Upper lobe of left lung (tissue), 6 donors: ENCODE measurements at regions not wholly inside any gene's neighbourhood (a gene's known extent, or its start where the extent isn't known, plus 50 kb on each side); places are given as distances from the start of the nearest gene placed in this dataset.
A peak's percentile ranks its signal among the peaks of the same experiment; 100 is the strongest.

Experiments
- ATAC-seq, 2 donors: fragments of 200-7000 bp; cut with Tn5 transposase; one replicate each; pipeline ENCODE4 v1.9.1; 2022; ENCODE audit warnings: mild to moderate bottlenecking in 2 of 2, moderate library complexity in 2 of 2; ENCODE audit not compliant: low FRiP score in 2 of 2
- DNase-seq, 2 donors: peaks; one replicate each; pipeline ENCODE4 v3.0.0-alpha.2; 2019 to 2020
- H3K27ac ChIP-seq, 4 donors: fragments of 200-600 bp; sonication (generic); one replicate each; pipeline ENCODE4 v1.5.1; 2016 to 2019
- H3K27me3 ChIP-seq, 4 donors: fragments of 200-600 bp; sonication (generic); one replicate each; pipeline ENCODE4 v1.5.1; 2017 to 2019
- H3K36me3 ChIP-seq, 4 donors: fragments of 200-600 bp; sonication (generic); one replicate each; pipeline ENCODE4 v1.5.1; 2016 to 2019
- H3K4me1 ChIP-seq, 4 donors: fragments of 200-600 bp; sonication (generic); one replicate each; pipeline ENCODE4 v1.5.1; 2018 to 2019
- H3K4me3 ChIP-seq, 4 donors: fragments of 200-600 bp; sonication (generic); one replicate each; pipeline ENCODE4 v1.5.1; 2017 to 2019; ENCODE audit warnings: mild to moderate bottlenecking in 2 of 4, moderate library complexity in 1 of 4
- H3K9me3 ChIP-seq, 4 donors: fragments of 200-600 bp; sonication (generic); one replicate each; pipeline ENCODE4 v1.5.1; 2018 to 2019
- EP300 ChIP-seq, 4 donors: sonication (generic); formaldehyde crosslinking; IDR thresholded peaks; one replicate each; pipeline ENCODE4 v1.5.1; 2017; ENCODE audit warnings: antibody characterized with exemption in 4 of 4, control low read depth in 2 of 4
- POLR2A ChIP-seq, 4 donors: fragments of 450-650 bp; IDR thresholded peaks; one replicate each; pipeline ENCODE4 v1.5.1; 2016 to 2017; ENCODE audit warnings: antibody characterized with exemption in 4 of 4, mild to moderate bottlenecking in 2 of 4
- POLR2AphosphoS5 ChIP-seq, 2 donors: sonication (generic); formaldehyde crosslinking; IDR thresholded peaks; one replicate each; pipeline ENCODE4 v1.5.1; 2017; ENCODE audit warnings: antibody characterized with exemption in 2 of 2
- WGBS, 2 donors: methylation state at CpG; one replicate each; pipeline ENCODE4 v1.1.5; 2017 to 2018; 5-methylcytosine and 5-hydroxymethylcytosine counted together
- TF ChIP-seq, protein P1 (sequence below), 6 experiments: fragments of 450-650 bp in 4 of 6; fragments of 200-600 bp in 2 of 6; sonication (generic) in 2 of 6; IDR thresholded peaks; one replicate each; pipeline ENCODE4 v1.5.1; 2016 to 2019; ENCODE audit warnings: antibody characterized with exemption in 6 of 6
- donor health status: DM: no; HTN: no; CAD: no; lungs with moderate emphysema.
- donor health status: DM: no; HTN: yes; CAD: no; lungs with severe emphysema.

DNA sequence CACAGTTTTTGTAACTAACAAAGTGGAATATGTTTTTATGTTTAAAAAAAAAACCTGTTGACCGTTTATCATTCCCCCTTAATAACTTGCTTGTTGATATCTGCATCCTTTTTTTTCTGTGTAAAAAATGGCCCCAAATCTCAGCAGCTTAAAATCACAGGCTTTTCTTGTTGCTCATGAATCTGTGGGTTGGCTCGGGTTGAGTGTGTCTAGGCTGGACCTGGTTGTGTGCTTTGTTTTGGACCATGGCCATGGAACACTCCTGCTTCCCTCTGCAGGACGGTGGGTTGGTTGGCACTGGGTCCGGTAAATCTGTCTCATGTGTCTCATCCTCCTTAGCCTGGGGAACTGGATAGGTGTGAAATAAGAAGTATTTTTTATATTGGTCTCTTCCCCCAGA, 139.0 kb upstream of the LINC00305 start:
- no peaks in the 10 kb centered on the region for H3K4me1 ChIP-seq
- DNase-seq, result no peak

GRCh38 chr18:64283059-64283458, 134.2 kb upstream of the LINC00305 start:
- H3K27ac ChIP-seq, result no peak overlapping the region
- no peak for DNase-seq
- no peaks in the 10 kb centered on the region for H3K36me3 ChIP-seq
- H3K9me3 ChIP-seq, result peaks cover 0 to 16% (median 11%) of the 10 kb centered on the region in 4 donors
- H3K4me1 ChIP-seq, result no peaks in the 10 kb centered on the region
- ATAC-seq, result no peak
- WGBS, 2 donors, result 78 to 81% methylated on average over 1 of the region's 1 CpG
- no peaks in the 10 kb centered on the region for H3K27me3 ChIP-seq
- no peak for TF ChIP-seq EP300 (IDR thresholded peaks at IDR 0.05)
- no peak for TF ChIP-seq POLR2AphosphoS5 (IDR thresholded peaks at IDR 0.05)
- no peak for TF ChIP-seq POLR2A (IDR thresholded peaks at IDR 0.05)
- TF ChIP-seq, protein P1, sequence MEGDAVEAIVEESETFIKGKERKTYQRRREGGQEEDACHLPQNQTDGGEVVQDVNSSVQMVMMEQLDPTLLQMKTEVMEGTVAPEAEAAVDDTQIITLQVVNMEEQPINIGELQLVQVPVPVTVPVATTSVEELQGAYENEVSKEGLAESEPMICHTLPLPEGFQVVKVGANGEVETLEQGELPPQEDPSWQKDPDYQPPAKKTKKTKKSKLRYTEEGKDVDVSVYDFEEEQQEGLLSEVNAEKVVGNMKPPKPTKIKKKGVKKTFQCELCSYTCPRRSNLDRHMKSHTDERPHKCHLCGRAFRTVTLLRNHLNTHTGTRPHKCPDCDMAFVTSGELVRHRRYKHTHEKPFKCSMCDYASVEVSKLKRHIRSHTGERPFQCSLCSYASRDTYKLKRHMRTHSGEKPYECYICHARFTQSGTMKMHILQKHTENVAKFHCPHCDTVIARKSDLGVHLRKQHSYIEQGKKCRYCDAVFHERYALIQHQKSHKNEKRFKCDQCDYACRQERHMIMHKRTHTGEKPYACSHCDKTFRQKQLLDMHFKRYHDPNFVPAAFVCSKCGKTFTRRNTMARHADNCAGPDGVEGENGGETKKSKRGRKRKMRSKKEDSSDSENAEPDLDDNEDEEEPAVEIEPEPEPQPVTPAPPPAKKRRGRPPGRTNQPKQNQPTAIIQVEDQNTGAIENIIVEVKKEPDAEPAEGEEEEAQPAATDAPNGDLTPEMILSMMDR (IDR thresholded peaks at IDR 0.05), result no peak
- H3K4me3 ChIP-seq, result no peak overlapping the region

More for the DNA sequence above, 139.0 kb upstream of the LINC00305 start:
- H3K27ac ChIP-seq, result no peak overlapping the region
- no peak overlapping the region for H3K4me3 ChIP-seq
- H3K36me3 ChIP-seq, result no peaks in the 10 kb centered on the region
- H3K9me3 ChIP-seq, result no peaks in the 10 kb centered on the region
- TF ChIP-seq EP300 (IDR thresholded peaks at IDR 0.05) (no peak), POLR2AphosphoS5 (IDR thresholded peaks at IDR 0.05) (no peak), POLR2A (IDR thresholded peaks at IDR 0.05) (no peak)
- TF ChIP-seq, protein P1 (IDR thresholded peaks at IDR 0.05), result no peak
- no peaks in the 10 kb centered on the region for H3K27me3 ChIP-seq
- 62 to 73% methylated on average over 4 of the region's 4 CpGs for WGBS, 2 donors
- ATAC-seq, result peak in 1 of 2 donors; percentile 16

- Histone ChIP-seq H3K27me3 (no peaks in the 10 kb centered on the region), H3K9me3 (peaks cover 0 to 16% (median 11%) of the 10 kb centered on the region in 4 donors), H3K36me3 (no peaks in the 10 kb centered on the region), H3K4me3 (no peak overlapping the region), H3K4me1 (peaks cover 5 to 12% (median 10%) of the 10 kb centered on the region in 4 donors), H3K27ac (no peak overlapping the region)
- 82 to 94% methylated on average over 5 of the region's 5 CpGs for WGBS, 2 donors
- no peak for DNase-seq
- TF ChIP-seq, protein P1 (IDR thresholded peaks at IDR 0.05), result no peak
- TF ChIP-seq EP300 (IDR thresholded peaks at IDR 0.05), result no peak
- TF ChIP-seq POLR2AphosphoS5 (IDR thresholded peaks at IDR 0.05), result no peak
- no peak for TF ChIP-seq POLR2A (IDR thresholded peaks at IDR 0.05)
- ATAC-seq, result no peak
Observed at GRCh38 chr18:64278026-64278425, 129.1 kb upstream of the LINC00305 start.

GRCh38 chr18:64276311-64277090, 127.6 kb upstream of the LINC00305 start:
- no peak for DNase-seq
- peak in 1 of 2 donors; percentile 63 for TF ChIP-seq POLR2AphosphoS5 (IDR thresholded peaks at IDR 0.05)
- TF ChIP-seq, protein P1 (IDR thresholded peaks at IDR 0.05), result no peak
- TF ChIP-seq EP300 (IDR thresholded peaks at IDR 0.05), result peak in 1 of 4 donors; percentile 24
- no peak for TF ChIP-seq POLR2A (IDR thresholded peaks at IDR 0.05)
- peaks cover 0 to 8% (median 7%) of the 10 kb centered on the region in 4 donors for H3K9me3 ChIP-seq
- H3K4me1 ChIP-seq, result peaks cover 5 to 16% (median 12%) of the 10 kb centered on the region in 4 donors
- no peak overlapping the region for H3K4me3 ChIP-seq
- H3K27me3 ChIP-seq, result no peaks in the 10 kb centered on the region
- peak overlapping the region in 1 of 4 donors; percentile 8 for H3K27ac ChIP-seq
- peak in 1 of 2 donors; percentile 17 for ATAC-seq
- 9 to 35% methylated on average over 5 of the region's 5 CpGs for WGBS, 2 donors
- H3K36me3 ChIP-seq, result no peaks in the 10 kb centered on the region
